ENCODE measurements at regions not wholly inside any gene's neighbourhood (a gene's known extent, or its start where the extent isn't known, plus 50 kb on each side); places are given as distances from the start of the nearest gene placed in this dataset.

DNA sequence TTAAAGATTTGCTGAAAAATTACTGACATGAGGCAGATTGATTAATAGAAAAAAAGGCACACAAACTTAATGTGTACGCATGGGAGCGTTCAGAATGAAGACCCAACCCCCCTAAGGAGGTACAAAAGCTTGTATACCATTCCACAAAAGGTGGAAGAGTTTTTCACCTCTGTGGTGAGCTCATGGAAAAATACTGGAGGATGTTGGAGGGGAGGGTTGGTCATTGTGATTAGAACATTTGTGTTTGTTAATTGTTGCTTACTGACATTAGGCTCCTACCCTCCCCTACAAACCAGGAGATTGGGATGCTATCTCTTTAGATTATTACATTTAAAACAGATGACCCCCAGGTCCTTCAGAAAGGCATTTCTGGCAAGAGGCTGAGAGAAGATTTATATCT is 1973.3 kb downstream of the OLFM4 start:
- no peak for TF ChIP-seq CTCF (conservative IDR thresholded peaks at IDR 0.05; ENCODE audit: low read depth, low read length)
- TF ChIP-seq EZH2 (IDR thresholded peaks at IDR 0.05; ENCODE audit: low read length, unreplicated experiment): no peak
- no peak for TF ChIP-seq EZH2phosphoT487 (IDR thresholded peaks at IDR 0.05; ENCODE audit: borderline replicate concordance, low read length)

All from PC-3 (cell line).